ENCODE measurements at regions not wholly inside any gene's neighbourhood (a gene's known extent, or its start where the extent isn't known, plus 50 kb on each side); places are given as distances from the start of the nearest gene placed in this dataset.

GRCh38 chr11:119942583-119943297, 195.2 kb downstream of the TRIM29 start:
- Histone ChIP-seq H3K4me1 (no peaks in the 10 kb centered on the region), H3K36me3 (no peaks in the 10 kb centered on the region), H3K4me3 (no peak overlapping the region), H3K27ac (no peak overlapping the region), H3K27me3 (no peaks in the 10 kb centered on the region), H3K9me3 (no peaks in the 10 kb centered on the region)
- no peak for DNase-seq (ENCODE audit: extremely low spot score in 2 of 2)
- TF ChIP-seq POLR2AphosphoS5 (IDR thresholded peaks at IDR 0.05; ENCODE audit: insufficient read depth in 1 of 2, low read depth in 1 of 2) (no peak), POLR2A (IDR thresholded peaks at IDR 0.05) (no peak), CTCF (IDR thresholded peaks at IDR 0.05) (no peak)
- intact Hi-C loops (cut with DNase I), result no loop called here

- Histone ChIP-seq H3K4me1 (no peaks in the 10 kb centered on the region), H3K27me3 (no peaks in the 10 kb centered on the region), H3K4me3 (no peak overlapping the region), H3K27ac (no peak overlapping the region), H3K36me3 (no peaks in the 10 kb centered on the region), H3K9me3 (no peaks in the 10 kb centered on the region)
- intact Hi-C loops (cut with DNase I), result no loop called here
- TF ChIP-seq POLR2A (IDR thresholded peaks at IDR 0.05), result no peak
- no peak for TF ChIP-seq POLR2AphosphoS5 (IDR thresholded peaks at IDR 0.05; ENCODE audit: insufficient read depth in 1 of 2, low read depth in 1 of 2)
- no peak for TF ChIP-seq CTCF (IDR thresholded peaks at IDR 0.05)
- DNase-seq (ENCODE audit: extremely low spot score in 2 of 2), result no peak
Measured at GRCh38 chr11:119941636-119942411, 196.1 kb downstream of the TRIM29 start.

- Histone ChIP-seq H3K27ac (no peak overlapping the region), H3K4me1 (no peaks in the 10 kb centered on the region), H3K36me3 (no peaks in the 10 kb centered on the region), H3K9me3 (no peaks in the 10 kb centered on the region), H3K27me3 (no peaks in the 10 kb centered on the region), H3K4me3 (no peak overlapping the region)
- intact Hi-C loops (cut with DNase I), result no loop called here
- DNase-seq (ENCODE audit: extremely low spot score in 2 of 2), result no peak
- TF ChIP-seq CTCF (IDR thresholded peaks at IDR 0.05) (no peak), POLR2AphosphoS5 (IDR thresholded peaks at IDR 0.05; ENCODE audit: insufficient read depth in 1 of 2, low read depth in 1 of 2) (no peak), POLR2A (IDR thresholded peaks at IDR 0.05) (no peak)
Measured at GRCh38 chr11:119941171-119941570, 196.7 kb downstream of the TRIM29 start.

- no peaks in the 10 kb centered on the region for H3K27me3 ChIP-seq
- H3K36me3 ChIP-seq, result no peaks in the 10 kb centered on the region
- intact Hi-C loops (cut with DNase I), result no loop called here
- TF ChIP-seq POLR2AphosphoS5 (IDR thresholded peaks at IDR 0.05; ENCODE audit: insufficient read depth in 1 of 2, low read depth in 1 of 2) (no peak), CTCF (IDR thresholded peaks at IDR 0.05) (no peak), POLR2A (IDR thresholded peaks at IDR 0.05) (no peak)
- no peak overlapping the region for H3K27ac ChIP-seq
- DNase-seq (ENCODE audit: extremely low spot score in 2 of 2), result no peak
- H3K9me3 ChIP-seq, result no peaks in the 10 kb centered on the region
- H3K4me1 ChIP-seq, result no peaks in the 10 kb centered on the region
- no peak overlapping the region for H3K4me3 ChIP-seq
Measured at GRCh38 chr11:119940401-119940976, 197.4 kb downstream of the TRIM29 start.
